C1 segment of cervical spinal cord (tissue), 14 donors: ENCODE measurements at regions not wholly inside any gene's neighbourhood (a gene's known extent, or its start where the extent isn't known, plus 50 kb on each side); places are given as distances from the start of the nearest gene placed in this dataset.
A peak's percentile ranks its signal among the peaks of the same experiment; 100 is the strongest.

Experiments used
- DNase-seq, 14 donors: peaks; one replicate each; lab custom pipeline; 2025; lab: John Stamatoyannopoulos, UW

GRCh38 chr4:11546391-11547175, 117.9 kb upstream of the HS3ST1 start:
- no peak for DNase-seq

- no peak for DNase-seq
These were observed 117.0 kb upstream of the HS3ST1 start for GRCh38 chr4:11545651-11546050.

GRCh38 chr4:11544211-11544610, 115.5 kb upstream of the HS3ST1 start:
- no peak for DNase-seq

- DNase-seq, result no peak
These were observed 115.0 kb upstream of the HS3ST1 start for GRCh38 chr4:11543706-11544105.

- DNase-seq, result no peak
These were observed 114.3 kb upstream of the HS3ST1 start for GRCh38 chr4:11542952-11543351.

- DNase-seq, result no peak
These were observed 109.2 kb upstream of the HS3ST1 start for GRCh38 chr4:11537846-11538245.

- DNase-seq, result no peak
These were observed 106.6 kb upstream of the HS3ST1 start for GRCh38 chr4:11535333-11535732.

GRCh38 chr4:11534623-11535302, 106.1 kb upstream of the HS3ST1 start:
- no peak for DNase-seq

GRCh38 chr4:11532138-11532537, 103.4 kb upstream of the HS3ST1 start:
- no peak for DNase-seq

- DNase-seq, result no peak
These were observed 101.0 kb upstream of the HS3ST1 start for GRCh38 chr4:11529625-11530201.

- no peak for DNase-seq
These were observed 96.4 kb upstream of the HS3ST1 start for GRCh38 chr4:11525085-11525484.

- no peak for DNase-seq
These were observed 90.1 kb upstream of the HS3ST1 start for GRCh38 chr4:11518754-11519153.

- no peak for DNase-seq
These were observed 86.2 kb upstream of the HS3ST1 start for GRCh38 chr4:11514779-11515419.

- DNase-seq, result no peak
These were observed 85.3 kb upstream of the HS3ST1 start for GRCh38 chr4:11514003-11514402.

- no peak for DNase-seq
These were observed 84.2 kb upstream of the HS3ST1 start for GRCh38 chr4:11512871-11513270.

- no peak for DNase-seq
These were observed 82.6 kb upstream of the HS3ST1 start for GRCh38 chr4:11511321-11511720.

- DNase-seq, result no peak
These were observed 79.2 kb upstream of the HS3ST1 start for GRCh38 chr4:11507920-11508319.

- DNase-seq, result no peak
These were observed 77.5 kb upstream of the HS3ST1 start for GRCh38 chr4:11506194-11506593.

- DNase-seq, result no peak
These were observed 76.7 kb upstream of the HS3ST1 start for GRCh38 chr4:11505221-11505971.

- peak in 1 of 14 donors; percentile 0 for DNase-seq
These were observed 74.5 kb upstream of the HS3ST1 start for GRCh38 chr4:11503166-11503565.

- no peak for DNase-seq
These were observed 69.3 kb upstream of the HS3ST1 start for GRCh38 chr4:11497972-11498371.
